ENCODE measurements at regions not wholly inside any gene's neighbourhood (a gene's known extent, or its start where the extent isn't known, plus 50 kb on each side); places are given as distances from the start of the nearest gene placed in this dataset.

- Mint-ChIP-seq H3K36me3 (ENCODE audit: insufficient read depth in 2 of 2) (no peaks in the 10 kb centered on the region), H3K4me1 (ENCODE audit: low read depth) (peaks cover 21% of the 10 kb centered on the region), H3K27ac (no peak overlapping the region), H3K4me3 (no peak overlapping the region), H3K9me3 (no peaks in the 10 kb centered on the region), H3K27me3 (ENCODE audit: low read depth) (peaks cover 3% of the 10 kb centered on the region)
- no peak for DNase-seq
- peak in 1 of 2 donors; percentile 56 for ATAC-seq (replicated peaks in 1 of 2)
These were observed 241.9 kb downstream of the BCL11A start for GRCh38 chr2:60311524-60311923.

DNA sequence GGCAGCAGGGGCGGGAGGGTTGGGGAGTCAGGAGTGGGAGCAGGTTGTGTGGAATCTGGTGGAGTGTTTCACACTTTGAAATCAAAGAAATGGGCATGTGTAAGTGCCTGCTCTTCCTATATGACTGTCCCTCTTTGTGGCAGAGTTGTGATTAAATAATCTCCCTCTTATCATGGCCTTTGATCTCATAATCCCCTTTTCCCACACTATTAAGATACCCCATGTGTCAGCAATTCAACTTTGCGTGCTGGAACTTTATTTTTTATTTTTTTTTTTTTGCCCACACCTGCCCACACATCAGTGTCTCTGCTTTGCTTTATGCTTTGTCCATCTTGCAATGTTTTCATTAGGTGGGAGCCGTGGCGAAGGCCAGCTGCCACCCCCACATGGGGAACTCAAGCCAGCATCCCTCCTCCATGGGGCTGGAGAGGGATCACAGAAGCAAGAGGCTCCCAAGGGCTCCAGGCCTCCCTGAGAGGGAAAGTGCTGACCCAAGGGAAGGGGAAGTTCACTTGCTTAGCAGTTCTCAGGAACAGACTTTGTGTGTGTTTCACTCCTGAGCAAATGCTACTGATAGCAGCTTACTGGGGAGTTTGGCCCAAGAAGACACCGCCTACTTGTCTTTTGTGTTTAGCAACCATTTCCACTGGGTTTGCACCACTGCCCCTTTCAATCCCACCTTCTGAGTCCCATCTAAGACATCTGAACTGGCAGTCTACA lies 243.4 kb downstream of the BCL11A start:
- H3K4me3 Mint-ChIP-seq, result no peak overlapping the region
- H3K9me3 Mint-ChIP-seq, result no peaks in the 10 kb centered on the region
- ATAC-seq (replicated peaks in 1 of 2), result no peak
- peaks cover 6% of the 10 kb centered on the region for H3K27me3 Mint-ChIP-seq (ENCODE audit: low read depth)
- DNase-seq, result no peak
- no peak overlapping the region for H3K27ac Mint-ChIP-seq
- peaks cover 21% of the 10 kb centered on the region for H3K4me1 Mint-ChIP-seq (ENCODE audit: low read depth)
- no peaks in the 10 kb centered on the region for H3K36me3 Mint-ChIP-seq (ENCODE audit: insufficient read depth in 2 of 2)

DNA sequence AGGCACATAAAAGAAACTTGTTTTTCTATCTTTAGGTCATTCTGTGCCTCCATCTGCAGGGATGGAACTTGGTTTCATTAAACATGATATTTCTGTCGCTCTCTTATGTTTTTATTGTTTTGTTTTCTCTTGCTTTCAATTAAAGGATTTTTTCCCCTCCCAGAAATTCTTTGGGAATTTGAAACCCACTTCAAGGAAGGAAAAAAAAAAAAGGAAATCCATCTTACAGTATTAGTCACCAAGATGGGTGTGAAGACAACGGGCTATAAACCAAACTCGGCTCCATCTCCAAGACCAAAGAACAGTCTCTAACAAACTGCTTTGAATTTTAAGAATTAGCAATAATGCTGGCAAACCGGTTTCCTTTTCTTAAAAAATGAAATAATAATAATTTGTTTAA lies 244.1 kb downstream of the BCL11A start:
- H3K27me3 Mint-ChIP-seq (ENCODE audit: low read depth), result peaks cover 6% of the 10 kb centered on the region
- no peaks in the 10 kb centered on the region for H3K36me3 Mint-ChIP-seq (ENCODE audit: insufficient read depth in 2 of 2)
- no peak overlapping the region for H3K4me3 Mint-ChIP-seq
- H3K4me1 Mint-ChIP-seq (ENCODE audit: low read depth), result peaks cover 21% of the 10 kb centered on the region
- no peak for DNase-seq
- H3K9me3 Mint-ChIP-seq, result no peaks in the 10 kb centered on the region
- ATAC-seq (replicated peaks in 1 of 2), result no peak
- H3K27ac Mint-ChIP-seq, result no peak overlapping the region

GRCh38 chr2:60306267-60306861 lies 247.1 kb downstream of the BCL11A start:
- peaks cover 9% of the 10 kb centered on the region for H3K4me1 Mint-ChIP-seq (ENCODE audit: low read depth)

DNA sequence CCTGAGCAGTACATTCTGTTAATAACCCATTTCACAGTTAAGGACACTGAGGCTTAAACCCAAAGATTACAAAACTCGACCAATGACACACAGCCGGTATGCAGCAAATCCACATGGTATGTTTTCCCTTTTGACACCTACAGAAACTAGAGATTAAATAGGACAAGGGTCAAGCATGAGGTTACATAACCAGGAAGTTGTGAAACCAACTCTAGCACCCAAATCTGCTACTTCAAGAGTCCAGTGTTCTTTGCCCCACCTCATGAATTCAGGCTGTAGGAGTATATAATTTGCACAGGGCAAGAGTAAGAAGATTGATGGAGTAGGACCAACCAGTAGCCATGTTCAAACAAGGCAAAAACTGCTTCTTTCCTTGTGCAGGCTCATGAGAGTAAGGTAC lies 249.8 kb downstream of the BCL11A start:
- no peak for ATAC-seq (replicated peaks in 1 of 2)
- Mint-ChIP-seq H3K36me3 (ENCODE audit: insufficient read depth in 2 of 2) (no peaks in the 10 kb centered on the region), H3K9me3 (no peaks in the 10 kb centered on the region), H3K4me1 (ENCODE audit: low read depth) (no peaks in the 10 kb centered on the region), H3K27me3 (ENCODE audit: low read depth) (peaks cover 6% of the 10 kb centered on the region), H3K27ac (no peak overlapping the region), H3K4me3 (no peak overlapping the region)
- DNase-seq, result no peak

More at GRCh38 chr2:60306267-60306861, 247.1 kb downstream of the BCL11A start:
- DNase-seq (no peak), ATAC-seq (replicated peaks in 1 of 2) (no peak)
- no peaks in the 10 kb centered on the region for H3K9me3 Mint-ChIP-seq
- no peak overlapping the region for H3K27ac Mint-ChIP-seq
- no peak overlapping the region for H3K4me3 Mint-ChIP-seq
- no peaks in the 10 kb centered on the region for H3K36me3 Mint-ChIP-seq (ENCODE audit: insufficient read depth in 2 of 2)
- H3K27me3 Mint-ChIP-seq (ENCODE audit: low read depth), result peaks cover 6% of the 10 kb centered on the region

DNA sequence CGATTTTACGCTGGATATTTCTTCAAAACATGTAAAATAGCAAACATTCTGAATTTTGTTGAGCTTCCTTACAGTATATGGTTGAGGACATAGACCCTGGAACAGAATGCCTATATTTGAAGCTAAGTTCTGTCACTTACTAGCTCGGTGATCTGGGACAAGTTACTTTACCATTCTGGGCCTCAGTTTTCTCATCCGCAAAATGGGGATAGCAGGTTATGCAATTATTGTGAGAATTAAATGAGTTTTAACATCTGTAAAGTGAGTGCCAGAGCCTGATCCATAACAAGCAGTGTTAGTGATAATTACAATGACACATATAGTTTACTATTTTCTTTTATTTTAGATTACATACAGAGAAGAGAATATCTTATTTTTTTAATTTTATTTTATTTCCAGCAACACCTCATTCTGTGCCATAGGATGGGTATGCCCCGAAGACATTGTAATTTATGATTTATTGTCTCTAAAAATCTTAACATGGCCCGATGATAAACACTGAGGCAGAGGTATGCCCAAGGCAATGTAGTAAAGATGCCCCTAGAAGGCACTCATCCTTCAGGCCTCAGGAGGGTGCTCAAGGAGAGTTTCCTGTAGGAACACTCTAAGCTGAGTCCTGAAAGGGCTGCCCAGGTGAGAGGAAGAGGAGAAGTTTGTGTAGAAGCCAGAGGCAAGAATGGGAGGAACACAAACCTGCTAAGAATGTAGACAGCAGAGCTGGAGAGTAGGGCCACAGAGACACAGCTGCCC lies 250.9 kb downstream of the BCL11A start:
- Mint-ChIP-seq H3K4me3 (no peak overlapping the region), H3K27me3 (ENCODE audit: low read depth) (peaks cover 6% of the 10 kb centered on the region), H3K27ac (no peak overlapping the region), H3K9me3 (no peaks in the 10 kb centered on the region), H3K4me1 (ENCODE audit: low read depth) (no peaks in the 10 kb centered on the region), H3K36me3 (ENCODE audit: insufficient read depth in 2 of 2) (no peaks in the 10 kb centered on the region)
- DNase-seq, result no peak
- ATAC-seq (replicated peaks in 1 of 2), result no peak

DNA sequence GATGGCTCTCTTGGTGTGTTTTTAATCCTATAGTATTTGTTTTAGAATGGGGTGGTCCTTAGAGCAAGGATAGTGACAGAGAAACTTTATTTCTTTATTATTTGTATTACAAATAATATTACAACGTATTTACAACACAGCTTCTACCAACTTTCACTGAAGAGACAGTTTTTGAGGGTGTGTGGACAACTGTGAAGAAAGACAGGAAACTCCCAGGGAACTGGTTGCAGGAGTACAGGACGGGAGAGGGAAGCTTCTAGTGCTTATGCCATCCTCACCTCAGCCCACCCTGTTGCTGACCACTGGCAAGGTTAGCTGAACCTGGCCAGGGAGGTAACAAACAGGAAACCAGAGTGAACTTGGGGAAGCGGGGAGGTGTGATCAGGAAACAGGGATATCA lies 251.7 kb downstream of the BCL11A start:
- Mint-ChIP-seq H3K4me1 (ENCODE audit: low read depth) (no peaks in the 10 kb centered on the region), H3K36me3 (ENCODE audit: insufficient read depth in 2 of 2) (no peaks in the 10 kb centered on the region), H3K27ac (no peak overlapping the region), H3K27me3 (ENCODE audit: low read depth) (peaks cover 5% of the 10 kb centered on the region), H3K4me3 (no peak overlapping the region), H3K9me3 (no peaks in the 10 kb centered on the region)
- ATAC-seq (replicated peaks in 1 of 2) (no peak), DNase-seq (no peak)

- no peak for ATAC-seq (replicated peaks in 1 of 2)
- H3K4me3 Mint-ChIP-seq, result no peak overlapping the region
- no peaks in the 10 kb centered on the region for H3K27me3 Mint-ChIP-seq (ENCODE audit: low read depth)
- no peak for DNase-seq
- H3K27ac Mint-ChIP-seq, result no peak overlapping the region
- no peaks in the 10 kb centered on the region for H3K4me1 Mint-ChIP-seq (ENCODE audit: low read depth)
- H3K9me3 Mint-ChIP-seq, result no peaks in the 10 kb centered on the region
- no peaks in the 10 kb centered on the region for H3K36me3 Mint-ChIP-seq (ENCODE audit: insufficient read depth in 2 of 2)
These were observed 254.3 kb downstream of the BCL11A start for GRCh38 chr2:60299179-60299578.

DNA sequence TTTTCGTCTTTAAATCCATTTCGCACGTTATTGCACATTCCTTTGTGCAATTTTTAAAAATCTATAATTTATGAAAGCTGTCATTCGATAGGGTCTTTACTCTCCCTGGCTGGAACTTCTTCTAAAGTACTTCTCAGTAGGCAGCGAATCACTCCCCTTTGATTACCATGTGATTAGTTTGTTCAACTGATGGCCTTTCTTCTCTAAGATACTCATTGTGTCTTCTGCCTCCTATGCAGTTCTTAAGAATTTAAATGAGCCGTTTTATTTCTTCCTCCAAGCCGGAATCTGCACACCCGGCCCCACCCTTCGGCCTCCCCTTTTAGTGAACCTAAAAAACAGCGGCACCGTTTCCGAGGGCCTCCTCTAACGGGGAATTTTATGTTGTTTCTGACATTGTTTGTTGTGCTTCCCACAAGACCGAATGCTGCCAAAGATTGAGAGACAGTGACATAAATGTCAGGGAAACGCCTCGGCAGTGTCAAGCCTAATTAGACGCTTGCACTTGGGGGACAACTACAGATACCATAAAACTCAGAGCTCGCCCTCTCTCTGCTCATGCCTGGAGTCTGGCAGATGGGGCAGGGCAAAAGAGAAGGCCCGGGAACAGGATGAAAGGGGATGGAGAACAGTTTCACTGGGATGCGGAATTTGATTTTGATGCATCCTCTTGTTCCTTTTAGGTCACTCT lies 255.3 kb downstream of the BCL11A start:
- no peaks in the 10 kb centered on the region for H3K27me3 Mint-ChIP-seq (ENCODE audit: low read depth)
- no peaks in the 10 kb centered on the region for H3K4me1 Mint-ChIP-seq (ENCODE audit: low read depth)
- H3K36me3 Mint-ChIP-seq (ENCODE audit: insufficient read depth in 2 of 2), result no peaks in the 10 kb centered on the region
- DNase-seq (no peak), ATAC-seq (replicated peaks in 1 of 2) (no peak)
- no peaks in the 10 kb centered on the region for H3K9me3 Mint-ChIP-seq
- H3K4me3 Mint-ChIP-seq, result no peak overlapping the region
- H3K27ac Mint-ChIP-seq, result no peak overlapping the region

DNA sequence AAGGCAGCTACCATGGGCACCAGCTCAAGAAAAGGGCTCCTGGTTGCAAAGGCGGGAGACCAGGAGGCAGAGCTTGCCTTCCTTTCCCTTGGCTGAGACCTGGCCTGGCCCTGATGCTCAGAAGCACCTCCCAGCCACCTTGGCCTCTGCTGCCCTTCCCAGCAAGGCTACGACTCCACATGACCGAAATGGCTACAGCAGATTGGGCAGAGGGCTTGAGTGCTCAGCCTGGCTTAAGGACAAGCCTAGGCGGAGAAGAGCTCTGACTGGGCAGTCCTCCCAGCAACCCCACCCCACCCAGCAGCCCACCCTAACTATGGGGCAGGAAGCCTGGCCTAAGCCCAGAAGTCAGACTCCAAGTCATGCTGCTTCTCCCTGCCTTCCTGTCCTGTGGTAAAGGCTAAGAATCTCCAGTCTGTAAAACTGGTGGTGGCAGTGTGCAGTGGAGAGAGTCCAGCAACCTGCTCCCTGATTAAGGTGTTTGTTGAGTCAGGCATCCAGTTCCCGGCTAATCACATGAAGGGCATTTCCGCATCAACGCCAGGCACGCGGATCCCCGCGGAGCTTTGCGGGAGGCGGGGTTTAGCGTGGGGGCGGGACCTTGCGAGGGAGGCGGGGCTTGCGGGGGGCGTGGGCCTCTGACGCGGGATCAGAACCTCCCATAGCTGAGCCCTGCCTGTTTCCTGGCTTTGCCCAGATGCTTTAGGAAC lies 256.0 kb downstream of the BCL11A start:
- Mint-ChIP-seq H3K4me1 (ENCODE audit: low read depth) (no peaks in the 10 kb centered on the region), H3K36me3 (ENCODE audit: insufficient read depth in 2 of 2) (no peaks in the 10 kb centered on the region), H3K4me3 (no peak overlapping the region), H3K9me3 (no peaks in the 10 kb centered on the region), H3K27ac (no peak overlapping the region), H3K27me3 (ENCODE audit: low read depth) (no peaks in the 10 kb centered on the region)
- no peak for ATAC-seq (replicated peaks in 1 of 2)
- DNase-seq, result no peak

DNA sequence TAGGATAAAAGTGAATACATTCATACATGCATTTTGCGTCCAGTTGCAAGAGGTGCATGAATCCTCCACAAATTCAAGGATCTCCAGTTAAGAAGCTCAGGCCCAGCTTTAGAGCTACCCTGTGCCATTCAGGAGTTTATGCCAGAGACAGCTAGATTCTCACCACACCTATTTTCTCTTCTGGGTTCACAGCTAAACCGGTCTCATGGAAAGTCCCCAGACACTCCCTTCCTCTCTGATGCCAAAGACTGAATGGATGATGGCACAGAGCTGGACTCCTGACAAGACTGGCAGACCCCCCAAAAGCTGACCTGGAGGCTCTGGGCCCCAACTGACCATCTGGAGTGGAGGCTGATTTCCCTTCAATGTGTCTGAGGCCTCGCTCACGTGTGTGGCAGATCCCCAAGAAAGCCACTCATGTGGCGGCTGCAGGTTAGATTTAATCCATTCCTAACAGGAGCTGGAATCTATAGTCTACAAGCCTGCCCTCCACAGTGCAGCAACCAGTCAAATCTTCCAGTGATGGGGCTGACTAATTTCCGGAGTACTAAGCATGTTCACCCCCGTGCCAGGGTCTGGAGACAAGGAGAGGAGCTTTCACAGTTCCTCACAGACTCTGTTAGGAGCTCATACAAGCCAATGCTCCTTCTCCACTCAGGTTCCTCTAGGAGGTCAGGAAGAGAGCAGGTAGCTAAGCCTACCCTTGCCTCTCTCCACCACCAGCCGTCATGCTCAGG lies 257.1 kb downstream of the BCL11A start:
- DNase-seq, result no peak
- ATAC-seq (replicated peaks in 1 of 2), result no peak
- no peaks in the 10 kb centered on the region for H3K36me3 Mint-ChIP-seq (ENCODE audit: insufficient read depth in 2 of 2)
- H3K4me1 Mint-ChIP-seq (ENCODE audit: low read depth), result no peaks in the 10 kb centered on the region
- no peak overlapping the region for H3K4me3 Mint-ChIP-seq
- H3K27ac Mint-ChIP-seq, result no peak overlapping the region
- H3K27me3 Mint-ChIP-seq (ENCODE audit: low read depth), result no peaks in the 10 kb centered on the region
- no peaks in the 10 kb centered on the region for H3K9me3 Mint-ChIP-seq

DNA sequence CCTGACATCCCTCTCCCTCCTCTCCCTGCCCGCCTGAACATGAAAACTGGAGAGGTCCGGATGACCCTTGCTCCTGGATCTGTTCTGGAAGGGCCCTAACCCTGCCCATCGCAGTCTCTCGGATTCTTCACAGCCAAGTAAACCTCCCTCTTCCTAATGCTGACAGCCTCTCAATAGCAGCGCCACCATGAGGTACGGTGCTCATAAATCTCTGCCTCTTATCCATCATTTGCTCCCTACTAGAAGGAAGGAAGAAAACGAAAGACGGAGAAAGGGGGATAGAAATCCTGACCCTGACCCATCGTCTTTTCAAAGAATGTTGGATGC lies 257.9 kb downstream of the BCL11A start:
- H3K36me3 Mint-ChIP-seq (ENCODE audit: insufficient read depth in 2 of 2), result no peaks in the 10 kb centered on the region
- H3K4me1 Mint-ChIP-seq (ENCODE audit: low read depth), result no peaks in the 10 kb centered on the region
- H3K27me3 Mint-ChIP-seq (ENCODE audit: low read depth), result no peaks in the 10 kb centered on the region
- no peak overlapping the region for H3K4me3 Mint-ChIP-seq
- ATAC-seq (replicated peaks in 1 of 2) (no peak), DNase-seq (no peak)
- no peaks in the 10 kb centered on the region for H3K9me3 Mint-ChIP-seq
- H3K27ac Mint-ChIP-seq, result no peak overlapping the region

All from activated T-cell treated with anti-CD3 and anti-CD28 coated beads, Interleukin-2, amount 50 U/mL, for 72 hours (primary cell).